ENCODE measurements at regions not wholly inside any gene's neighbourhood (a gene's known extent, or its start where the extent isn't known, plus 50 kb on each side); places are given as distances from the start of the nearest gene placed in this dataset.

GRCh38 chr19:32023564-32023832 is 321.9 kb upstream of the ZNF507 start:
- TF ChIP-seq CTCF (conservative IDR thresholded peaks at IDR 0.05; ENCODE audit: low read length) (no peak), EZH2phosphoT487 (IDR thresholded peaks at IDR 0.05; ENCODE audit: borderline replicate concordance, low read depth, low read length) (no peak)
